ENCODE measurements at regions not wholly inside any gene's neighbourhood (a gene's known extent, or its start where the extent isn't known, plus 50 kb on each side); places are given as distances from the start of the nearest gene placed in this dataset.
A peak's percentile ranks its signal among the peaks of the same experiment; 100 is the strongest.

GRCh38 chr1:29417971-29418370 lies 181.6 kb downstream of the PTPRU start:
- TF ChIP-seq, protein P1, sequence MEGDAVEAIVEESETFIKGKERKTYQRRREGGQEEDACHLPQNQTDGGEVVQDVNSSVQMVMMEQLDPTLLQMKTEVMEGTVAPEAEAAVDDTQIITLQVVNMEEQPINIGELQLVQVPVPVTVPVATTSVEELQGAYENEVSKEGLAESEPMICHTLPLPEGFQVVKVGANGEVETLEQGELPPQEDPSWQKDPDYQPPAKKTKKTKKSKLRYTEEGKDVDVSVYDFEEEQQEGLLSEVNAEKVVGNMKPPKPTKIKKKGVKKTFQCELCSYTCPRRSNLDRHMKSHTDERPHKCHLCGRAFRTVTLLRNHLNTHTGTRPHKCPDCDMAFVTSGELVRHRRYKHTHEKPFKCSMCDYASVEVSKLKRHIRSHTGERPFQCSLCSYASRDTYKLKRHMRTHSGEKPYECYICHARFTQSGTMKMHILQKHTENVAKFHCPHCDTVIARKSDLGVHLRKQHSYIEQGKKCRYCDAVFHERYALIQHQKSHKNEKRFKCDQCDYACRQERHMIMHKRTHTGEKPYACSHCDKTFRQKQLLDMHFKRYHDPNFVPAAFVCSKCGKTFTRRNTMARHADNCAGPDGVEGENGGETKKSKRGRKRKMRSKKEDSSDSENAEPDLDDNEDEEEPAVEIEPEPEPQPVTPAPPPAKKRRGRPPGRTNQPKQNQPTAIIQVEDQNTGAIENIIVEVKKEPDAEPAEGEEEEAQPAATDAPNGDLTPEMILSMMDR (IDR thresholded peaks at IDR 0.05): no peak
- DNase-seq (ENCODE audit: low spot score): no peak
- Mint-ChIP-seq H3K4me3 (ENCODE audit: unreplicated experiment) (no peak overlapping the region), H3K36me3 (ENCODE audit: low read depth) (peaks cover 3% of the 10 kb centered on the region), H3K27me3 (ENCODE audit: low read depth) (peaks cover 44% of the 10 kb centered on the region), H3K27ac (ENCODE audit: unreplicated experiment) (no peak overlapping the region), H3K4me1 (ENCODE audit: low read depth) (no peaks in the 10 kb centered on the region), H3K9me3 (ENCODE audit: low read depth) (peaks cover 15% of the 10 kb centered on the region)

- DNase-seq (ENCODE audit: low spot score): no peak
- H3K27ac Mint-ChIP-seq (ENCODE audit: unreplicated experiment): no peak overlapping the region
- H3K27me3 Mint-ChIP-seq (ENCODE audit: low read depth): peaks cover 40% of the 10 kb centered on the region
- TF ChIP-seq, protein P1 (IDR thresholded peaks at IDR 0.05): no peak
- H3K36me3 Mint-ChIP-seq (ENCODE audit: low read depth): peaks cover 3% of the 10 kb centered on the region
- H3K4me3 Mint-ChIP-seq (ENCODE audit: unreplicated experiment): no peak overlapping the region
- H3K9me3 Mint-ChIP-seq (ENCODE audit: low read depth): peaks cover 15% of the 10 kb centered on the region
- H3K4me1 Mint-ChIP-seq (ENCODE audit: low read depth): no peaks in the 10 kb centered on the region
These were observed 181.0 kb downstream of the PTPRU start for GRCh38 chr1:29417147-29417858.

DNA sequence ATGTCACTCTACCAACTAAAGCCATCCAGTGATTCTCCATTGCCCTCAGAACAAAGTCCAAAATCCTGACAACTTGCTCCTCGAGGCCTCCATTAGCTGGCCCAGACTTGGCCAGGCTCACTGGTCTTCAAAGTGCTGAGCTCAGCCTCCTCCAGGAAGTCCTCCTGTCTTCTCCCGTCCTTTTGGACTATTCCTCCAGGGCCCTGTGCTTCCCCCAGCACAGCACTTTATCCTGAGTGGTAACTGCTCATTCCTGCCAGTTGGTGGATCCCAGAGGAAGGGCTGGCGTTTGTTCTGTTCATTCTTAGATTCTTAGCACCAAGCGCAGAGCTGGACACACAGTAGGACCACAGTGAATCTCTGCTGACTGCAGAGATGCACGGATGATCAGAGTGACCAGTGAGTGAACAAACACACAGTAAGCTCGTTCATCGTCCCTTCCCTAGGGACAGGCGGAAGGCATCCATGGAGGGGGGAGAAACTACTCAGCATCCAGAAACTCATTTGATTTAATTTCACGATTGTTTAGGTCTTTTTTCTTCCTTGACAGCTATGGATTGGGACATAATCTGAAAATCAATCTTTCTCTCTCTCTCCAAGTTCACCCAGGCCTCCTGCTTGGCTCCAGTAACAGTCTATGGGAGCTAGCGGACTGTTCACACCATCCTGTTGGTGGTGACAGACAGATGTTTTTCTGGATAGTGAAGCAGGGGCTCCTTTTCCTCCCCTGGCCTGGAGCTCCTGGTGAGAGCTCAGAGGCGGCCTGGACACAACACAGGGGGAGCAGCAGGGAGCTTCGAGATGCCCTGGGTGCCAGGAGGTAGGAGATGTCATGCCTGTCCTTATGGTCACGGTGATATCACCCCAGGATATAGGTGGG lies 180.2 kb downstream of the PTPRU start:
- H3K4me3 Mint-ChIP-seq (ENCODE audit: unreplicated experiment): no peak overlapping the region
- peaks cover 2% of the 10 kb centered on the region for H3K36me3 Mint-ChIP-seq (ENCODE audit: low read depth)
- peaks cover 9% of the 10 kb centered on the region for H3K9me3 Mint-ChIP-seq (ENCODE audit: low read depth)
- peaks cover 33% of the 10 kb centered on the region for H3K27me3 Mint-ChIP-seq (ENCODE audit: low read depth)
- TF ChIP-seq, protein P1 (IDR thresholded peaks at IDR 0.05): peak; percentile 44
- H3K4me1 Mint-ChIP-seq (ENCODE audit: low read depth): no peaks in the 10 kb centered on the region
- no peak overlapping the region for H3K27ac Mint-ChIP-seq (ENCODE audit: unreplicated experiment)
- no peak for DNase-seq (ENCODE audit: low spot score)

- no peak for DNase-seq (ENCODE audit: low spot score)
- peaks cover 7% of the 10 kb centered on the region for H3K9me3 Mint-ChIP-seq (ENCODE audit: low read depth)
- peaks cover 1% of the 10 kb centered on the region for H3K36me3 Mint-ChIP-seq (ENCODE audit: low read depth)
- H3K27ac Mint-ChIP-seq (ENCODE audit: unreplicated experiment): no peak overlapping the region
- TF ChIP-seq, protein P1 (IDR thresholded peaks at IDR 0.05): no peak
- peaks cover 34% of the 10 kb centered on the region for H3K27me3 Mint-ChIP-seq (ENCODE audit: low read depth)
- no peak overlapping the region for H3K4me3 Mint-ChIP-seq (ENCODE audit: unreplicated experiment)
- no peaks in the 10 kb centered on the region for H3K4me1 Mint-ChIP-seq (ENCODE audit: low read depth)
These were observed 179.5 kb downstream of the PTPRU start for GRCh38 chr1:29415861-29416260.

GRCh38 chr1:29415156-29415830 lies 179.0 kb downstream of the PTPRU start:
- Mint-ChIP-seq H3K36me3 (ENCODE audit: low read depth) (no peaks in the 10 kb centered on the region), H3K9me3 (ENCODE audit: low read depth) (peaks cover 2% of the 10 kb centered on the region), H3K4me1 (ENCODE audit: low read depth) (no peaks in the 10 kb centered on the region), H3K27ac (ENCODE audit: unreplicated experiment) (no peak overlapping the region), H3K27me3 (ENCODE audit: low read depth) (peaks cover 32% of the 10 kb centered on the region), H3K4me3 (ENCODE audit: unreplicated experiment) (no peak overlapping the region)
- no peak for DNase-seq (ENCODE audit: low spot score)
- TF ChIP-seq, protein P1 (IDR thresholded peaks at IDR 0.05): peak; percentile 25
